ENCODE measurements at regions not wholly inside any gene's neighbourhood (a gene's known extent, or its start where the extent isn't known, plus 50 kb on each side); places are given as distances from the start of the nearest gene placed in this dataset.
"Not testable (repeated sequence)": the region's sequence is repeated elsewhere in the genome, so short reads cannot be mapped to it uniquely, and the experiment has no call there.

- H3K4me3 ChIP-seq = no peak overlapping the region
- DNase-seq (ENCODE audit: low read depth in 1 of 2, low spot score in 2 of 2) = no peak
These were observed 176.4 kb upstream of the WSCD1 start for GRCh38 chr17:5893741-5894140.

GRCh38 chr17:5895276-5895675 lies 174.9 kb upstream of the WSCD1 start:
- H3K4me3 ChIP-seq = no peak overlapping the region
- no peaks in the 10 kb centered on the region for H3K36me3 ChIP-seq
- H3K9me3 ChIP-seq (replicated peaks) = peaks cover 5% of the 10 kb centered on the region; the same call in 1 of the 2 replicates
- no peaks in the 10 kb centered on the region for H3K4me1 ChIP-seq (replicated peaks)
- DNase-seq (ENCODE audit: low read depth in 1 of 2, low spot score in 2 of 2) = no peak
- H3K27me3 ChIP-seq (replicated peaks) = no peaks in the 10 kb centered on the region
- no peak overlapping the region for H3K27ac ChIP-seq

More at GRCh38 chr17:5893741-5894140, 176.4 kb upstream of the WSCD1 start:
- Histone ChIP-seq H3K27ac (no peak overlapping the region), H3K4me1 (replicated peaks) (no peaks in the 10 kb centered on the region), H3K9me3 (replicated peaks) (peaks cover 5% of the 10 kb centered on the region; the same call in 1 of the 2 replicates), H3K27me3 (replicated peaks) (no peaks in the 10 kb centered on the region), H3K36me3 (no peaks in the 10 kb centered on the region)

- Histone ChIP-seq H3K36me3 (no peaks in the 10 kb centered on the region), H3K27ac (no peak overlapping the region), H3K9me3 (replicated peaks) (no peaks in the 10 kb centered on the region), H3K27me3 (replicated peaks) (no peaks in the 10 kb centered on the region), H3K4me1 (replicated peaks) (no peaks in the 10 kb centered on the region), H3K4me3 (no peak overlapping the region)
- DNase-seq (ENCODE audit: low read depth in 1 of 2, low spot score in 2 of 2) = no peak
These were observed 174.0 kb upstream of the WSCD1 start for GRCh38 chr17:5896215-5896614.

- no peaks in the 10 kb centered on the region for H3K27me3 ChIP-seq (replicated peaks)
- H3K4me1 ChIP-seq (replicated peaks) = no peaks in the 10 kb centered on the region
- H3K4me3 ChIP-seq = no peak overlapping the region
- H3K36me3 ChIP-seq = no peaks in the 10 kb centered on the region
- H3K9me3 ChIP-seq (replicated peaks) = no peaks in the 10 kb centered on the region
- H3K27ac ChIP-seq = no peak overlapping the region
- no peak for DNase-seq (ENCODE audit: low read depth in 1 of 2, low spot score in 2 of 2)
These were observed 172.8 kb upstream of the WSCD1 start for GRCh38 chr17:5897275-5897911.

- not testable (repeated sequence) for H3K4me3 ChIP-seq; DNase-seq (ENCODE audit: low read depth in 1 of 2, low spot score in 2 of 2); H3K27ac ChIP-seq; H3K4me1 ChIP-seq (replicated peaks); H3K27me3 ChIP-seq (replicated peaks); H3K36me3 ChIP-seq; H3K9me3 ChIP-seq (replicated peaks)
These were observed 172.2 kb upstream of the WSCD1 start for GRCh38 chr17:5897981-5898380.

GRCh38 chr17:5898406-5898805 lies 171.8 kb upstream of the WSCD1 start:
- no peak overlapping the region for H3K27ac ChIP-seq
- no peaks in the 10 kb centered on the region for H3K27me3 ChIP-seq (replicated peaks)
- no peaks in the 10 kb centered on the region for H3K36me3 ChIP-seq
- no peaks in the 10 kb centered on the region for H3K4me1 ChIP-seq (replicated peaks)
- H3K4me3 ChIP-seq = no peak overlapping the region
- DNase-seq (ENCODE audit: low read depth in 1 of 2, low spot score in 2 of 2) = no peak
- no peaks in the 10 kb centered on the region for H3K9me3 ChIP-seq (replicated peaks)

- no peak for DNase-seq (ENCODE audit: low read depth in 1 of 2, low spot score in 2 of 2)
- H3K4me1 ChIP-seq (replicated peaks) = no peaks in the 10 kb centered on the region
These were observed 170.5 kb upstream of the WSCD1 start for GRCh38 chr17:5899496-5900195.

GRCh38 chr17:5901731-5902130 lies 168.4 kb upstream of the WSCD1 start:
- Histone ChIP-seq H3K9me3 (replicated peaks) (no peaks in the 10 kb centered on the region), H3K27ac (no peak overlapping the region), H3K4me3 (no peak overlapping the region)

More at GRCh38 chr17:5899496-5900195, 170.5 kb upstream of the WSCD1 start:
- no peak overlapping the region for H3K27ac ChIP-seq
- no peak overlapping the region for H3K4me3 ChIP-seq
- no peaks in the 10 kb centered on the region for H3K27me3 ChIP-seq (replicated peaks)
- H3K36me3 ChIP-seq = no peaks in the 10 kb centered on the region
- H3K9me3 ChIP-seq (replicated peaks) = no peaks in the 10 kb centered on the region

GRCh38 chr17:5902181-5903140 lies 167.7 kb upstream of the WSCD1 start:
- Histone ChIP-seq H3K4me3 (no peak overlapping the region), H3K36me3 (no peaks in the 10 kb centered on the region), H3K4me1 (replicated peaks) (no peaks in the 10 kb centered on the region), H3K27me3 (replicated peaks) (no peaks in the 10 kb centered on the region), H3K9me3 (replicated peaks) (no peaks in the 10 kb centered on the region), H3K27ac (no peak overlapping the region)
- DNase-seq (ENCODE audit: low read depth in 1 of 2, low spot score in 2 of 2) = no peak

More at GRCh38 chr17:5901731-5902130, 168.4 kb upstream of the WSCD1 start:
- no peaks in the 10 kb centered on the region for H3K36me3 ChIP-seq
- H3K27me3 ChIP-seq (replicated peaks) = no peaks in the 10 kb centered on the region
- no peaks in the 10 kb centered on the region for H3K4me1 ChIP-seq (replicated peaks)
- DNase-seq (ENCODE audit: low read depth in 1 of 2, low spot score in 2 of 2) = no peak

GRCh38 chr17:5911919-5912318 lies 158.3 kb upstream of the WSCD1 start:
- Histone ChIP-seq H3K4me1 (replicated peaks) (no peaks in the 10 kb centered on the region), H3K27ac (no peak overlapping the region), H3K27me3 (replicated peaks) (no peaks in the 10 kb centered on the region), H3K4me3 (no peak overlapping the region), H3K9me3 (replicated peaks) (no peaks in the 10 kb centered on the region), H3K36me3 (no peaks in the 10 kb centered on the region)
- DNase-seq (ENCODE audit: low read depth in 1 of 2, low spot score in 2 of 2) = no peak

GRCh38 chr17:5913032-5913531 lies 157.1 kb upstream of the WSCD1 start:
- H3K36me3 ChIP-seq = no peaks in the 10 kb centered on the region
- DNase-seq (ENCODE audit: low read depth in 1 of 2, low spot score in 2 of 2) = no peak
- H3K27me3 ChIP-seq (replicated peaks) = no peaks in the 10 kb centered on the region
- H3K9me3 ChIP-seq (replicated peaks) = no peaks in the 10 kb centered on the region
- H3K27ac ChIP-seq = no peak overlapping the region
- no peak overlapping the region for H3K4me3 ChIP-seq
- H3K4me1 ChIP-seq (replicated peaks) = no peaks in the 10 kb centered on the region

- Histone ChIP-seq H3K4me1 (replicated peaks) (no peaks in the 10 kb centered on the region), H3K4me3 (no peak overlapping the region), H3K27me3 (replicated peaks) (no peaks in the 10 kb centered on the region), H3K36me3 (no peaks in the 10 kb centered on the region), H3K27ac (no peak overlapping the region), H3K9me3 (replicated peaks) (no peaks in the 10 kb centered on the region)
- no peak for DNase-seq (ENCODE audit: low read depth in 1 of 2, low spot score in 2 of 2)
These were observed 156.5 kb upstream of the WSCD1 start for GRCh38 chr17:5913641-5914040.

GRCh38 chr17:5915337-5915736 lies 154.8 kb upstream of the WSCD1 start:
- H3K4me3 ChIP-seq = no peak overlapping the region
- H3K9me3 ChIP-seq (replicated peaks) = no peaks in the 10 kb centered on the region
- no peak for DNase-seq (ENCODE audit: low read depth in 1 of 2, low spot score in 2 of 2)
- H3K27me3 ChIP-seq (replicated peaks) = no peaks in the 10 kb centered on the region
- no peaks in the 10 kb centered on the region for H3K4me1 ChIP-seq (replicated peaks)
- no peaks in the 10 kb centered on the region for H3K36me3 ChIP-seq
- no peak overlapping the region for H3K27ac ChIP-seq
